Choroid plexus epithelial cell (primary cell): ENCODE measurements at regions not wholly inside any gene's neighbourhood (a gene's known extent, or its start where the extent isn't known, plus 50 kb on each side); places are given as distances from the start of the nearest gene placed in this dataset.
A peak's percentile ranks its signal among the peaks of the same experiment; 100 is the strongest.
"Not testable (repeated sequence)": the region's sequence is repeated elsewhere in the genome, so short reads cannot be mapped to it uniquely, and the experiment has no call there.

ENCODE experiments used
- DNase-seq: peaks from one replicate; pipeline ENCODE4 v3.0.0-alpha.2; 2010; ENCODE audit warnings: low read depth
- H3K4me3 ChIP-seq: 2 replicates; pipeline ENCODE4 v1.5.1; 2011; ENCODE audit warnings: low read depth, mild to moderate bottlenecking, control low read depth, low read length, moderate library complexity
- CTCF ChIP-seq: conservative IDR thresholded peaks from 2 replicates; pipeline ENCODE4 v1.5.1; 2011; ENCODE audit warnings: low read depth, mild to moderate bottlenecking, control low read depth, inconsistent platforms, low read length, moderate library complexity

DNA sequence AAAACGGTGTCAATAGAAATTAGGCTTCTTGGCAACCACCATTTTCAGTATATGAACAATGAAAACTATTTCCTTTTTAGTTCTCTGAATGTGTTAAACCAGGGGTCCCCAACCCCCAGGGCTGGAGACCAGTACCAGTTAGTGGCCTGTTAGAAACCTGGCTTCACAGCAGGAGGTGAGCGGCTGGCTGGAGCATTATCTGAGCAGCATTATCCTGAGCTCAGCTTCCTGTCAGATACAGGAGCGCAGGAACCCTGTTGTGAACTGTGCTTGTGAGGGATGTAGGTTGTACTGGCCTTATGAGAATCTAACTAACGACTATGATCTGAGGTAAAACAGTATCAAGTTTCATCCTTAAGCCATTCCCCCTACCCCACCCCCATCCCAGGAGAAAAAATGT is 328.7 kb downstream of the ZBBX start:
- DNase-seq = no peak
- TF ChIP-seq CTCF = no peak
- no peak overlapping the region for H3K4me3 ChIP-seq

- H3K4me3 ChIP-seq = no peak overlapping the region
- TF ChIP-seq CTCF = no peak
- no peak for DNase-seq
Observed at GRCh38 chr3:167033866-167034265, 346.2 kb downstream of the ZBBX start.

GRCh38 chr3:167032267-167032876 is 347.7 kb downstream of the ZBBX start:
- no peak overlapping the region for H3K4me3 ChIP-seq
- DNase-seq = peak; percentile 55
- TF ChIP-seq CTCF = peak; percentile 34

- H3K4me3 ChIP-seq = no peak overlapping the region
- no peak for TF ChIP-seq CTCF
- no peak for DNase-seq
Observed at GRCh38 chr3:167031364-167032049, 348.6 kb downstream of the ZBBX start.

DNA sequence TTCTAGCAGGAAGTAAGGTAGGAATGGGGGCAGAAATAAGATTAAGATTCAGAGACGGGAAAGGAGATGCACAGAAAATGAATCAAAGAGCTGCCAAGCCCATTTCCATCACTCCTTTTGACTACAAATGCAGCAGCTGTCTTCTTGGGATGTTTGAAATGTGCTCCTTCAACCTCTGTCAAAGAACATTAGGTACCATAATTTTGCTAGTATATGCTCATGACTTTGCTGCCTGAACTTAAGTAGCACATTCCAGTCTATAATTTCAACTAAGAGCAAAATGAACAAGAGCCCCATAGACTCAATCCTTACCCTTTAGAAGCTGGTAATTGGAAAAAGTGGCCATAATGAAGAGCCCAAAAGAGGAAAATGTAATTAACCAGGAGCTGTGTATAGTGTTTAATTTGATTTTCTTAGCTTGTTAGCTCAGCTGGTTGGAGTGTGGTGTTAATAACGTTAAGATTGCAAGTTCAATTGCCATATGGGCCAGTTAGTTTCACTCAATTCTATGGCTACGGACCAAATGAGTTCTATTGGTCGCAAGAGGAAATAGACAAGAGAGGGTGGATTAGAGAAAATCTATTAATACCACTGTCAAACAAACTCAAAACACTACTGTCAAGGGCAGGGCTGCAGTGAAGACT is 349.9 kb downstream of the ZBBX start:
- no peak for DNase-seq
- H3K4me3 ChIP-seq = no peak overlapping the region
- no peak for TF ChIP-seq CTCF

GRCh38 chr3:167019503-167019902 is 360.6 kb downstream of the ZBBX start:
- not testable (repeated sequence) for DNase-seq, H3K4me3 ChIP-seq

DNA sequence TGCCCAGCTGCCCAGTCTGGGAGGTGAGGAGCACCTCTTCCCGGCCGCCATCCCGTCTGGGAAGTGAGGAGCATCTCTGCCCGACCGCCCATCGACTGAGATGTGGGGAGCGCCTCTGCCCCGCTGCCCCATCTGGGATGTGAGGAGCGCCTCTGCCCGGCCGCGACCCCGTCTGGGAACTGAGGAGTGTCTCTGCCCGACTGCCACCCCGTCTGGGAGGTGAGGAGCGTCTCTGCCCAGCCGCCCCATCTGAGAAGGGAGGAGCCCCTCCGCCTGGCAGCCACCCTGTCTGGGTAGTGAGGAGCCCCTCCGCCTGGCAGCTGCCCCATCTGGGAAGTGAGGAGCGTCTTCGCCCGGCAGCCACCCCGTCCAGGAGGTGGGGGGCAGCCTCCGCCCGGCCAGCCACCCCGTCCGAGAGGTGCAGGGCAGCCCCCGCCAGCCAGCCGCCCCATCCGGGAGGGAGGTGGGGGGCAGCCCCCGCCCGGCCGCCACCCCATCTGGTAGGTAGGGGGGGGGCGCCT is 361.4 kb downstream of the ZBBX start:
- not testable (repeated sequence) for H3K4me3 ChIP-seq, DNase-seq

GRCh38 chr3:167012691-167013090 is 367.4 kb downstream of the ZBBX start:
- H3K4me3 ChIP-seq = no peak overlapping the region
- TF ChIP-seq CTCF = no peak
- no peak for DNase-seq
